ENCODE measurements at regions not wholly inside any gene's neighbourhood (a gene's known extent, or its start where the extent isn't known, plus 50 kb on each side); places are given as distances from the start of the nearest gene placed in this dataset.

DNA sequence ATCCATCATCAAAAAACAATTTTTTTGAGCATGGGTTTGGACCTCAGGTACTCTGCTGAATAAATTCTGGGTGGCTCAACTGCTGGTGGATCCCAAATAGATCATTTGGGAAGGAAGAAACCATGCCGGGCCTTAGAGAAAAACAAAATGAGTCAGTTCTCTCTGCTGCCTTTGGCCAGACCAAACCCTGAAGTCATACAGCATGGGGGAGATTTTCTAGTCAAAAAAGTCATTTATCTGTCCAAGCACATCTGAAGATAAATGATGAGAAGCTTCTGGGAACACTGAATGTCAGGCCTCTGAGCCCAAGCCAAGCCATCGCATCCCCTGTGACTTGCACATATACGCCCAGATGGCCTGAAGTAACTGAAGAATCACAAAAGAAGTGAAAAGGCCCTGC lies 261.4 kb downstream of the DHX15 start:
- TF ChIP-seq POLR2AphosphoS5 (IDR thresholded peaks at IDR 0.05; ENCODE audit: low read depth), result no peak
- TF ChIP-seq, protein P1, sequence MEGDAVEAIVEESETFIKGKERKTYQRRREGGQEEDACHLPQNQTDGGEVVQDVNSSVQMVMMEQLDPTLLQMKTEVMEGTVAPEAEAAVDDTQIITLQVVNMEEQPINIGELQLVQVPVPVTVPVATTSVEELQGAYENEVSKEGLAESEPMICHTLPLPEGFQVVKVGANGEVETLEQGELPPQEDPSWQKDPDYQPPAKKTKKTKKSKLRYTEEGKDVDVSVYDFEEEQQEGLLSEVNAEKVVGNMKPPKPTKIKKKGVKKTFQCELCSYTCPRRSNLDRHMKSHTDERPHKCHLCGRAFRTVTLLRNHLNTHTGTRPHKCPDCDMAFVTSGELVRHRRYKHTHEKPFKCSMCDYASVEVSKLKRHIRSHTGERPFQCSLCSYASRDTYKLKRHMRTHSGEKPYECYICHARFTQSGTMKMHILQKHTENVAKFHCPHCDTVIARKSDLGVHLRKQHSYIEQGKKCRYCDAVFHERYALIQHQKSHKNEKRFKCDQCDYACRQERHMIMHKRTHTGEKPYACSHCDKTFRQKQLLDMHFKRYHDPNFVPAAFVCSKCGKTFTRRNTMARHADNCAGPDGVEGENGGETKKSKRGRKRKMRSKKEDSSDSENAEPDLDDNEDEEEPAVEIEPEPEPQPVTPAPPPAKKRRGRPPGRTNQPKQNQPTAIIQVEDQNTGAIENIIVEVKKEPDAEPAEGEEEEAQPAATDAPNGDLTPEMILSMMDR (IDR thresholded peaks at IDR 0.05; ENCODE audit: insufficient read depth, low read length), result no peak
- TF ChIP-seq GABPA (IDR thresholded peaks at IDR 0.05; ENCODE audit: low read depth), result no peak

Data from HL-60 (cell line).